ENCODE measurements at regions not wholly inside any gene's neighbourhood (a gene's known extent, or its start where the extent isn't known, plus 50 kb on each side); places are given as distances from the start of the nearest gene placed in this dataset.

DNA sequence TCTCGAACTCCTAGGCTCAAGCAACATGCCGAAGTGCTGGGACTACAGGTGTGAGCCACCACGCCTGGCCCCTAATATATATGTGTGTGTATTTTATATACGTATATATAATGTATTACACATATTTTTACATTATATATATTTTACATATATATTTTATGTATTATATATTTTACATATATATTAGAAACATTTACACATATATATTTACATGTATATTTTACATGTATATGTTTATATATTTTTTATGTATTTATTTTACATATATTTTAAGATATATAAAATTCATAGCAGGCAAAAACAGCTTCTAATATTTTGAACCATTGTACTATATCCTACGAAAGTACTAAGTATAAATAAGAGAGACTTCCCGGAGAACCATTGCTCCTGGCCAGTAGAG is 455.1 kb downstream of the XYLT1 start:
- no peaks in the 10 kb centered on the region for H3K9me3 ChIP-seq (ENCODE audit: insufficient read depth in 2 of 2, low read depth in 1 of 2, low read length in 1 of 2)
- no peak overlapping the region for H4K5ac ChIP-seq (ENCODE audit: insufficient read length, low read depth, low read length)
- H3K56ac ChIP-seq (replicated peaks; ENCODE audit: insufficient read length, low read depth, low read length), result no peak overlapping the region
- ChIA-PET POLR2A (ENCODE audit: partially characterized antibody) (no interaction called here), CTCF (ENCODE audit: partially characterized antibody) (no interaction called here)
- no peak overlapping the region for H3K4me3 ChIP-seq (ENCODE audit: extremely low read depth in 1 of 4, insufficient read depth in 2 of 4, low read depth in 3 of 4, low read length in 4 of 4)
- no peaks in the 10 kb centered on the region for H3K4me1 ChIP-seq (replicated peaks in 1 of 4; ENCODE audit: control insufficient read depth in 3 of 4, insufficient read depth in 4 of 4, low read length in 3 of 4)
- H3K4ac ChIP-seq (replicated peaks; ENCODE audit: insufficient read length, low read depth, low read length), result no peak overlapping the region
- no peak overlapping the region for H4K8ac ChIP-seq (ENCODE audit: extremely low read depth, insufficient read depth, low read length)
- no peak overlapping the region for H3K4me2 ChIP-seq (ENCODE audit: insufficient read depth in 1 of 2, low read depth in 2 of 2, low read length in 2 of 2)
- no peaks in the 10 kb centered on the region for H3K23me2 ChIP-seq (ENCODE audit: low read depth, low read length)
- no peak for FAIRE-seq
- no peak overlapping the region for H3K14ac ChIP-seq (ENCODE audit: insufficient read length)
- H2BK12ac ChIP-seq (ENCODE audit: low read depth, low read length), result no peak overlapping the region
- H4K91ac ChIP-seq (replicated peaks; ENCODE audit: insufficient read length, low read length), result no peak overlapping the region
- no peaks in the 10 kb centered on the region; a peak in 1 of 8 replicates for H3K36me3 ChIP-seq (ENCODE audit: control insufficient read depth in 2 of 4, insufficient read depth in 4 of 4, low read length in 3 of 4)
- no peak overlapping the region for H3K9ac ChIP-seq (replicated peaks in 1 of 4; ENCODE audit: extremely low read depth in 1 of 4, low read depth in 3 of 4, low read length in 3 of 4)
- H2BK5ac ChIP-seq (ENCODE audit: low read depth, low read length), result no peak overlapping the region
- no peaks in the 10 kb centered on the region for H3K79me1 ChIP-seq (ENCODE audit: low read depth, low read length)
- no peak overlapping the region for H3K27ac ChIP-seq (ENCODE audit: low read depth, low read length)
- no peak overlapping the region for H2BK15ac ChIP-seq (ENCODE audit: low read length)
- no peak overlapping the region for H3K23ac ChIP-seq (ENCODE audit: insufficient read length)
- 93% methylated on average over 6 of the region's 6 CpGs; no CpG with 5 or more reads in 1 of the 2 experiments for WGBS, 2 experiments (ENCODE audit: extremely low coverage in 1 of 2, insufficient coverage in 1 of 2, insufficient read length in 1 of 2, insufficient replicate concordance in 2 of 2, low coverage in 1 of 2, low lambda C conversion rate in 2 of 2, missing lambda C conversion rate in 1 of 2)
- no peak overlapping the region for H2BK120ac ChIP-seq (replicated peaks; ENCODE audit: low read depth, low read length)
- H2AK5ac ChIP-seq (ENCODE audit: low read depth, low read length), result no peak overlapping the region
- H2AFZ ChIP-seq (ENCODE audit: low read length), result no peak overlapping the region
- DNase-seq (ENCODE audit: low read depth in 1 of 2, low spot score in 2 of 2), result no peak
- no peaks in the 10 kb centered on the region for H3K79me2 ChIP-seq (ENCODE audit: control insufficient read depth in 1 of 2, insufficient read depth in 2 of 2, low read length in 2 of 2)
- H4K20me1 ChIP-seq (replicated peaks in 1 of 2; ENCODE audit: control insufficient read depth in 1 of 2, insufficient read depth in 2 of 2, low read length in 2 of 2), result no peaks in the 10 kb centered on the region
- H3K27me3 ChIP-seq (replicated peaks in 1 of 4; ENCODE audit: control insufficient read depth in 3 of 4, extremely low read depth in 1 of 4, insufficient read depth in 3 of 4, low read length in 3 of 4), result no peaks in the 10 kb centered on the region
- no peak overlapping the region for H3K18ac ChIP-seq (ENCODE audit: extremely low read depth, low read length)
- no peak overlapping the region for H2BK20ac ChIP-seq (ENCODE audit: low read length)
- no peak for TF ChIP-seq BRCA1 (IDR thresholded peaks at IDR 0.05; ENCODE audit: low read depth, low read length)
- TF ChIP-seq EZH2 (IDR thresholded peaks at IDR 0.05; ENCODE audit: low read depth, low read length, severe bottlenecking), result no peak
- TF ChIP-seq MAFK (IDR thresholded peaks at IDR 0.05; ENCODE audit: low read depth, low read length), result no peak
- TF ChIP-seq BCL11A (IDR thresholded peaks at IDR 0.05; ENCODE audit: low read depth in 2 of 2, low read length in 2 of 2), result no peak
- TF ChIP-seq CHD2 (IDR thresholded peaks at IDR 0.05; ENCODE audit: low read length), result no peak
- TF ChIP-seq CTBP2 (IDR thresholded peaks at IDR 0.05; ENCODE audit: borderline replicate concordance, insufficient read depth, insufficient read length, low read length), result no peak
- TF ChIP-seq SP2 (IDR thresholded peaks at IDR 0.05; ENCODE audit: low read length), result no peak
- no peak for TF ChIP-seq EGR1 (IDR thresholded peaks at IDR 0.05; ENCODE audit: borderline replicate concordance, low read depth, low read length)
- TF ChIP-seq SIRT6 (IDR thresholded peaks at IDR 0.05; ENCODE audit: low read length), result no peak
- TF ChIP-seq PHF8 (conservative IDR thresholded peaks at IDR 0.05; ENCODE audit: low read depth, low read length), result no peak
- TF ChIP-seq EP300 (IDR thresholded peaks at IDR 0.05; ENCODE audit: borderline replicate concordance in 1 of 2, low read depth in 2 of 2, low read length in 2 of 2), result no peak
- no peak for TF ChIP-seq RXRA (IDR thresholded peaks at IDR 0.05; ENCODE audit: insufficient read depth, low read depth, low read length)
- no peak for TF ChIP-seq POU5F1 (IDR thresholded peaks at IDR 0.05; ENCODE audit: low read depth, low read length)
- no peak for TF ChIP-seq HDAC2 (IDR thresholded peaks at IDR 0.05; ENCODE audit: borderline replicate concordance in 1 of 2, low read depth in 2 of 2, low read length in 2 of 2)
- TF ChIP-seq ZNF274 (IDR thresholded peaks at IDR 0.05; ENCODE audit: borderline replicate concordance, extremely low read depth, low read length), result no peak
- no peak for TF ChIP-seq JUN (IDR thresholded peaks at IDR 0.05; ENCODE audit: low read depth, low read length)

All from H1 (cell line).